ENCODE measurements at regions not wholly inside any gene's neighbourhood (a gene's known extent, or its start where the extent isn't known, plus 50 kb on each side); places are given as distances from the start of the nearest gene placed in this dataset.

GRCh38 chr4:147366164-147366563 lies 114.7 kb upstream of the EDNRA start:
- Mint-ChIP-seq H3K9me3 (peaks cover 0 to 5% (median 0%) of the 10 kb centered on the region in 3 donors), H3K36me3 (no peaks in the 10 kb centered on the region), H3K27me3 (no peaks in the 10 kb centered on the region), H3K4me3 (no peak overlapping the region), H3K27ac (no peak overlapping the region), H3K4me1 (no peaks in the 10 kb centered on the region)

- Mint-ChIP-seq H3K4me3 (no peak overlapping the region), H3K27me3 (no peaks in the 10 kb centered on the region), H3K9me3 (peaks cover 0 to 5% (median 0%) of the 10 kb centered on the region in 3 donors), H3K27ac (no peak overlapping the region), H3K4me1 (no peaks in the 10 kb centered on the region), H3K36me3 (no peaks in the 10 kb centered on the region)
Observed at GRCh38 chr4:147367891-147368290, 113.0 kb upstream of the EDNRA start.

GRCh38 chr4:147368948-147369347 lies 111.9 kb upstream of the EDNRA start:
- Mint-ChIP-seq H3K27ac (no peak overlapping the region), H3K4me3 (no peak overlapping the region), H3K4me1 (no peaks in the 10 kb centered on the region), H3K36me3 (no peaks in the 10 kb centered on the region), H3K9me3 (peaks cover 0 to 6% (median 1%) of the 10 kb centered on the region in 3 donors), H3K27me3 (no peaks in the 10 kb centered on the region)

GRCh38 chr4:147370473-147370872 lies 110.4 kb upstream of the EDNRA start:
- H3K27ac Mint-ChIP-seq, result no peak overlapping the region
- no peaks in the 10 kb centered on the region for H3K36me3 Mint-ChIP-seq
- peaks cover 0 to 4% (median 1%) of the 10 kb centered on the region in 3 donors for H3K9me3 Mint-ChIP-seq
- no peaks in the 10 kb centered on the region for H3K27me3 Mint-ChIP-seq
- no peaks in the 10 kb centered on the region for H3K4me1 Mint-ChIP-seq
- no peak overlapping the region for H3K4me3 Mint-ChIP-seq

- Mint-ChIP-seq H3K27ac (no peak overlapping the region), H3K36me3 (no peaks in the 10 kb centered on the region), H3K9me3 (peaks cover 0 to 4% (median 1%) of the 10 kb centered on the region in 3 donors), H3K27me3 (no peaks in the 10 kb centered on the region), H3K4me3 (no peak overlapping the region), H3K4me1 (no peaks in the 10 kb centered on the region)
Observed at GRCh38 chr4:147370881-147371280, 110.0 kb upstream of the EDNRA start.

- no peaks in the 10 kb centered on the region for H3K36me3 Mint-ChIP-seq
- H3K27me3 Mint-ChIP-seq, result no peaks in the 10 kb centered on the region
- no peak overlapping the region for H3K27ac Mint-ChIP-seq
- H3K4me3 Mint-ChIP-seq, result no peak overlapping the region
- peaks cover 0 to 4% (median 1%) of the 10 kb centered on the region in 3 donors for H3K9me3 Mint-ChIP-seq
- no peaks in the 10 kb centered on the region for H3K4me1 Mint-ChIP-seq
Observed at GRCh38 chr4:147371661-147372060, 109.2 kb upstream of the EDNRA start.

GRCh38 chr4:147378780-147379179 lies 102.1 kb upstream of the EDNRA start:
- Mint-ChIP-seq H3K4me1 (no peaks in the 10 kb centered on the region), H3K27ac (no peak overlapping the region), H3K4me3 (no peak overlapping the region), H3K27me3 (no peaks in the 10 kb centered on the region), H3K36me3 (no peaks in the 10 kb centered on the region), H3K9me3 (peaks cover 0 to 8% (median 2%) of the 10 kb centered on the region in 3 donors)

GRCh38 chr4:147381749-147382148 lies 99.1 kb upstream of the EDNRA start:
- H3K4me1 Mint-ChIP-seq, result no peaks in the 10 kb centered on the region
- H3K27ac Mint-ChIP-seq, result no peak overlapping the region
- H3K4me3 Mint-ChIP-seq, result no peak overlapping the region
- no peaks in the 10 kb centered on the region for H3K36me3 Mint-ChIP-seq
- peaks cover 0 to 8% (median 2%) of the 10 kb centered on the region in 3 donors for H3K9me3 Mint-ChIP-seq
- no peaks in the 10 kb centered on the region for H3K27me3 Mint-ChIP-seq

GRCh38 chr4:147388018-147388417 lies 92.9 kb upstream of the EDNRA start:
- Mint-ChIP-seq H3K4me1 (no peaks in the 10 kb centered on the region), H3K27me3 (no peaks in the 10 kb centered on the region), H3K27ac (no peak overlapping the region), H3K9me3 (peaks cover 2 to 13% (median 4%) of the 10 kb centered on the region in 3 donors), H3K4me3 (no peak overlapping the region), H3K36me3 (no peaks in the 10 kb centered on the region)

- H3K4me3 Mint-ChIP-seq, result no peak overlapping the region
- H3K27me3 Mint-ChIP-seq, result no peaks in the 10 kb centered on the region
- no peak overlapping the region for H3K27ac Mint-ChIP-seq
- no peaks in the 10 kb centered on the region for H3K4me1 Mint-ChIP-seq
- H3K9me3 Mint-ChIP-seq, result peaks cover 2 to 8% (median 8%) of the 10 kb centered on the region in 3 donors
- no peaks in the 10 kb centered on the region for H3K36me3 Mint-ChIP-seq
Observed at GRCh38 chr4:147396105-147396504, 84.8 kb upstream of the EDNRA start.

GRCh38 chr4:147398556-147398955 lies 82.3 kb upstream of the EDNRA start:
- no peaks in the 10 kb centered on the region for H3K27me3 Mint-ChIP-seq
- H3K4me1 Mint-ChIP-seq, result no peaks in the 10 kb centered on the region
- peaks cover 0 to 5% (median 4%) of the 10 kb centered on the region in 3 donors for H3K9me3 Mint-ChIP-seq
- H3K4me3 Mint-ChIP-seq, result peak overlapping the region in 1 of 4 donors; percentile 8
- no peak overlapping the region for H3K27ac Mint-ChIP-seq
- no peaks in the 10 kb centered on the region for H3K36me3 Mint-ChIP-seq

- Mint-ChIP-seq H3K4me3 (no peak overlapping the region), H3K9me3 (peaks cover 0 to 14% (median 0%) of the 10 kb centered on the region in 3 donors), H3K36me3 (no peaks in the 10 kb centered on the region), H3K27me3 (no peaks in the 10 kb centered on the region), H3K27ac (no peak overlapping the region), H3K4me1 (no peaks in the 10 kb centered on the region)
Observed at GRCh38 chr4:147400721-147401120, 80.2 kb upstream of the EDNRA start.

- H3K27ac Mint-ChIP-seq, result no peak overlapping the region
- no peaks in the 10 kb centered on the region for H3K36me3 Mint-ChIP-seq
- no peaks in the 10 kb centered on the region for H3K4me1 Mint-ChIP-seq
- no peaks in the 10 kb centered on the region for H3K27me3 Mint-ChIP-seq
- no peak overlapping the region for H3K4me3 Mint-ChIP-seq
- H3K9me3 Mint-ChIP-seq, result peaks cover 0 to 14% (median 0%) of the 10 kb centered on the region in 3 donors
Observed at GRCh38 chr4:147401221-147401620, 79.7 kb upstream of the EDNRA start.

GRCh38 chr4:147407261-147408045 lies 73.4 kb upstream of the EDNRA start:
- no peaks in the 10 kb centered on the region for H3K27me3 Mint-ChIP-seq

GRCh38 chr4:147408189-147408588 lies 72.7 kb upstream of the EDNRA start:
- Mint-ChIP-seq H3K36me3 (no peaks in the 10 kb centered on the region), H3K9me3 (peaks cover 2 to 10% (median 3%) of the 10 kb centered on the region in 3 donors), H3K4me1 (no peaks in the 10 kb centered on the region), H3K27ac (no peak overlapping the region), H3K27me3 (no peaks in the 10 kb centered on the region), H3K4me3 (no peak overlapping the region)

More at GRCh38 chr4:147407261-147408045, 73.4 kb upstream of the EDNRA start:
- Mint-ChIP-seq H3K4me3 (no peak overlapping the region), H3K9me3 (peaks cover under 1 to 10% (median 2%) of the 10 kb centered on the region in 3 donors), H3K36me3 (no peaks in the 10 kb centered on the region), H3K27ac (no peak overlapping the region), H3K4me1 (no peaks in the 10 kb centered on the region)

GRCh38 chr4:147409350-147409749 lies 71.5 kb upstream of the EDNRA start:
- H3K9me3 Mint-ChIP-seq, result peaks cover 2 to 5% (median 2%) of the 10 kb centered on the region in 3 donors

More at GRCh38 chr4:147409350-147409749, 71.5 kb upstream of the EDNRA start:
- Mint-ChIP-seq H3K36me3 (no peaks in the 10 kb centered on the region), H3K27me3 (no peaks in the 10 kb centered on the region), H3K4me3 (no peak overlapping the region), H3K27ac (no peak overlapping the region), H3K4me1 (no peaks in the 10 kb centered on the region)
